Breast epithelium (tissue), 4 donors: ENCODE measurements at regions not wholly inside any gene's neighbourhood (a gene's known extent, or its start where the extent isn't known, plus 50 kb on each side); places are given as distances from the start of the nearest gene placed in this dataset.

Experiments used
- DNase-seq, 2 donors: peaks; one replicate each; pipeline ENCODE4 v3.0.0-alpha.2; 2019; ENCODE audit warnings: low spot score in 2 of 2
- H3K27ac ChIP-seq, 2 donors: fragments of 200-600 bp; sonication (generic) in 1 of 2; one replicate each; pipeline ENCODE4 v1.5.1; 2016 to 2019; ENCODE audit warnings: mild to moderate bottlenecking in 1 of 2
- H3K27me3 ChIP-seq, 2 donors: fragments of 200-600 bp; sonication (generic) in 1 of 2; one replicate each; pipeline versions ENCODE4 v1.5.1 to v1.6.0; 2017 to 2019; ENCODE audit warnings: control low read depth in 1 of 2, mild to moderate bottlenecking in 1 of 2
- H3K36me3 ChIP-seq: fragments of 200-600 bp; one replicate; pipeline ENCODE4 v1.5.1; 2019
- H3K4me1 ChIP-seq, 2 donors: fragments of 200-600 bp; sonication (generic); one replicate each; pipeline ENCODE4 v1.5.1; 2016 to 2019; ENCODE audit warnings: control low read depth in 1 of 2
- H3K4me3 ChIP-seq, 3 donors: fragments of 200-600 bp; sonication (generic); 1 replicate in 2 of 3; 2 replicates in 1 of 3; pipeline ENCODE4 v1.5.1; 2016 to 2019; ENCODE audit warnings: mild to moderate bottlenecking in 3 of 3, moderate library complexity in 2 of 3
- H3K9me3 ChIP-seq, 2 donors: fragments of 200-600 bp; sonication (generic) in 1 of 2; one replicate each; pipeline ENCODE4 v1.5.1; 2016 to 2019; ENCODE audit warnings: control low read depth in 1 of 2
- CTCF ChIP-seq, 3 donors: fragments of 450-650 bp; IDR thresholded peaks; one replicate each; pipeline ENCODE4 v1.5.1; 2016 to 2017; ENCODE audit warnings: antibody characterized with exemption in 3 of 3, mild to moderate bottlenecking in 3 of 3, moderate library complexity in 3 of 3
- POLR2A ChIP-seq: fragments of 450-650 bp; IDR thresholded peaks from one replicate; pipeline ENCODE4 v1.6.1; 2016; ENCODE audit warnings: antibody characterized with exemption, mild to moderate bottlenecking, moderate library complexity
- POLR2AphosphoS5 ChIP-seq, 3 donors: sonication (generic); formaldehyde crosslinking; IDR thresholded peaks; one replicate each; pipeline ENCODE4 v1.6.1; 2017; ENCODE audit warnings: antibody characterized with exemption in 3 of 3
- intact Hi-C: fragments of 100-400 bp; cut with DNase I; formaldehyde crosslinking; loops from one replicate; pipeline ENCODE4 v1.15.1; 2023; ENCODE audit warnings: low total_unique reads

DNA sequence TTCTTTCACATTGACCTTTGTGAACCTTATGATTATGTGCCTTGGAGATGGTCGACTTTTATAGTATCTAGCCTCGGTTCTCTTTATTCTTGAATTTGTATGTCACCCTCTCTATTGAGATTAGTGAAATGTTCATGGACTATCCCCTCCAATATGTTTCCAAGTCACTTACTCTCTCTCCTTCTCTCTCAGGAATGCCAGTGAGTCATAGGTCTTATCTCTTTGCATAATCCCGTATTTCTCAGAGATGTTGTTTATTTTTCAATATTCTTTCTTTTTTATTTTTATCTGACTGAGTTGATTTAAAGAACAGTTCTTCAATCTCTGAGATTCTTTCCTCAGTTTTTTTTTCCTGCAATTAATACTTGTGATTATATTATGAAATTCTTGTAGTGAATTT, 411.6 kb upstream of the CADM2 start:
- H3K27me3 ChIP-seq = no peaks in the 10 kb centered on the region
- no peak overlapping the region for H3K27ac ChIP-seq
- H3K36me3 ChIP-seq = no peaks in the 10 kb centered on the region
- no peak for TF ChIP-seq POLR2A
- TF ChIP-seq CTCF (IDR thresholded peaks at IDR 0.05) = no peak
- no peak for TF ChIP-seq POLR2AphosphoS5 (IDR thresholded peaks at IDR 0.05)
- DNase-seq = no peak
- H3K9me3 ChIP-seq = no peaks in the 10 kb centered on the region
- H3K4me1 ChIP-seq = no peaks in the 10 kb centered on the region
- no peak overlapping the region for H3K4me3 ChIP-seq
- intact Hi-C loops = no loop called here

DNA sequence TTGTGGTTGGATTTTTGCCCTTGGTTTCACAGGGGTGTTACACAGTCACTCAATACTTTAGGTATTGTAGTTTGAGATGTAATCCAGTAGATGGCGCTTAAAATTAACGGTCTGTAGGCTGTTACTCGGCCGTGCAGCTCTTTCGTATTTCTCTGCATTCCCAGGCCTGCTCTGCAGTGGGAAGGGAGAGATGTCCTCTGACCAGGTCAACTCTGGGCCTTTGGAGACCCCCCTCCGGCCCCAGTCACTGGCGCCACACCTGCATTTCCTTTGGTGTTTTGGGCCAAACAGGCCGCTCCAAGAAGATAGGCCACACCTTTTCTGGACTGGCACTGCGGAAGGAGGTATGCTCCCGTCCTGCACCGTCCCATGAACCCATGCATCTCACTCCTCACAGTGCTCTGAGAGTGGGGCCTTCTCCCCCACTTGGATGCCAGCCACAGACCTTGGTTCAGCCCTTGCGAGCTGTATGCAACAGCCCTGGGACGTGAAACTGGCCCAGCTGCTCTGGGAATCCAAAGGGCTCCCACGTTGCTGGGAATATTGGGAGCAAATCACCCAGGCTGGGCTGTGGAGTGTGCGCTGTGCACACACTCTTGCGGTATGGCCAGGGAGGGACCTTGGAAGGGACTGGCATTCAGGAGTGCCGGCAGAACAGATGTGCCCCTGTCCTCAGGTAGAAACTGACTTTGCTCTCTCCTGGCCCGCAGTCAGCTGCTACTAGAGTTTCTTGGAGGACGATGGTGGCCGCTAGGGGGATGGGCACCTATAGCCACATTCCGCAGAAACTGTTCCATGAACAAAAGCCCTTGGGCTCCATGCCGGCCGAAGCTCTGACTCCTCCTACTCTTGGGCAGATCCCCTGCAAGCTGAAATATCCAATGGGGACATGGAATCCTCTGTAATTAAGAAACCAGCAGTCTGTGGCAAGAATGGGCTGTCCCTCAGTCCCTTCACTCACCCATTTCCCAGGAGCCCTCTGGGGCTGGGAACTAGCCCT, 410.5 kb upstream of the CADM2 start:
- no peaks in the 10 kb centered on the region for H3K27me3 ChIP-seq
- H3K36me3 ChIP-seq = no peaks in the 10 kb centered on the region
- H3K4me1 ChIP-seq = no peaks in the 10 kb centered on the region
- intact Hi-C loops = no loop called here
- peak in 2 of 3 donors; percentile 35 to 46 for TF ChIP-seq CTCF (IDR thresholded peaks at IDR 0.05)
- no peak for TF ChIP-seq POLR2AphosphoS5 (IDR thresholded peaks at IDR 0.05)
- no peaks in the 10 kb centered on the region for H3K9me3 ChIP-seq
- no peak for DNase-seq
- H3K27ac ChIP-seq = no peak overlapping the region
- peak overlapping the region in 2 of 3 donors; percentile 16 to 54 for H3K4me3 ChIP-seq

DNA sequence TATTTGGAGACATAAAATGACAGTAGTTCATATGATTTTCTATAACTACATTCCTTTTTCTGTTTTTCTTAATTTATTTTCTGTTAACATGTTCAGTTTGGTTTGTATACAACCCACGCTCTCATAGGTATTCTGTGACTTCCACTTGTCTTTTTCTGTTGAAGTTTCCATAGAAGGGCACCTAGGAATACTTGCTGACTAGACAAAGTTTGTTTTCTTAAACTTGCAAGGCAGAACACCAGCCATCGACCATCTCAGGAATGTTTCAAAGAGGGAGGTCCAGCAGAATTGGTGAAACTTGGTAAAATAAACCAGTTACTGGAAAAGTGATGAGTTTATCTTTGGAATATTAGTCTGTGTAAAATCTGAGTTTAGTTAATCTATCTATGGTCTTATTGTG, 403.2 kb upstream of the CADM2 start:
- H3K27me3 ChIP-seq = no peaks in the 10 kb centered on the region
- H3K4me3 ChIP-seq = no peak overlapping the region
- H3K4me1 ChIP-seq = no peaks in the 10 kb centered on the region
- H3K36me3 ChIP-seq = no peaks in the 10 kb centered on the region
- intact Hi-C loops = no loop called here
- DNase-seq = no peak
- TF ChIP-seq POLR2A (no peak), POLR2AphosphoS5 (IDR thresholded peaks at IDR 0.05) (no peak), CTCF (IDR thresholded peaks at IDR 0.05) (no peak)
- H3K9me3 ChIP-seq = no peaks in the 10 kb centered on the region
- no peak overlapping the region for H3K27ac ChIP-seq

GRCh38 chr3:84566256-84566655, 392.5 kb upstream of the CADM2 start:
- Histone ChIP-seq H3K36me3 (no peaks in the 10 kb centered on the region), H3K27ac (no peak overlapping the region), H3K4me3 (no peak overlapping the region), H3K27me3 (no peaks in the 10 kb centered on the region), H3K4me1 (no peaks in the 10 kb centered on the region), H3K9me3 (no peaks in the 10 kb centered on the region)
- intact Hi-C loops = no loop called here
- TF ChIP-seq CTCF (IDR thresholded peaks at IDR 0.05) (no peak), POLR2AphosphoS5 (IDR thresholded peaks at IDR 0.05) (no peak), POLR2A (no peak)
- no peak for DNase-seq

GRCh38 chr3:84567796-84568195, 391.0 kb upstream of the CADM2 start:
- no peaks in the 10 kb centered on the region for H3K27me3 ChIP-seq
- DNase-seq = no peak
- no peak overlapping the region for H3K27ac ChIP-seq
- H3K9me3 ChIP-seq = no peaks in the 10 kb centered on the region
- no peak overlapping the region for H3K4me3 ChIP-seq
- intact Hi-C loops = no loop called here
- no peaks in the 10 kb centered on the region for H3K4me1 ChIP-seq
- TF ChIP-seq POLR2A (no peak), CTCF (IDR thresholded peaks at IDR 0.05) (no peak), POLR2AphosphoS5 (IDR thresholded peaks at IDR 0.05) (no peak)
- no peaks in the 10 kb centered on the region for H3K36me3 ChIP-seq
